IPS-15b (cell line): ENCODE measurements at regions not wholly inside any gene's neighbourhood (a gene's known extent, or its start where the extent isn't known, plus 50 kb on each side); places are given as distances from the start of the nearest gene placed in this dataset.

Experiments used
- H3K27me3 ChIP-seq: one replicate; pipeline ENCODE4 v1.6.1; 2013; ENCODE audit warnings: low read length; ENCODE audit not compliant: control insufficient read depth, insufficient read depth
- H3K36me3 ChIP-seq: one replicate; pipeline ENCODE4 v1.6.1; 2013; ENCODE audit warnings: low read length; ENCODE audit not compliant: control insufficient read depth, insufficient read depth
- H3K4me1 ChIP-seq: one replicate; pipeline ENCODE4 v1.6.1; 2013; ENCODE audit warnings: mild to moderate bottlenecking, low read length; ENCODE audit not compliant: control insufficient read depth, insufficient read depth
- H3K4me3 ChIP-seq: one replicate; pipeline ENCODE4 v1.5.1; 2013; ENCODE audit warnings: low read depth, low read length
- H3K9ac ChIP-seq: one replicate; pipeline ENCODE4 v1.6.1; 2013; ENCODE audit warnings: low read depth, mild to moderate bottlenecking, low read length
- H3K9me3 ChIP-seq: one replicate; pipeline ENCODE4 v1.6.1; 2013; ENCODE audit warnings: mild to moderate bottlenecking, low read length; ENCODE audit not compliant: control insufficient read depth, insufficient read depth

GRCh38 chr1:30819244-30819571 is 61.6 kb upstream of the LAPTM5 start:
- H3K4me3 ChIP-seq, result no peak overlapping the region
- no peaks in the 10 kb centered on the region for H3K9me3 ChIP-seq
- H3K27me3 ChIP-seq, result peaks cover 9% of the 10 kb centered on the region
- no peaks in the 10 kb centered on the region for H3K36me3 ChIP-seq
- peaks cover 21% of the 10 kb centered on the region for H3K4me1 ChIP-seq
- no peak overlapping the region for H3K9ac ChIP-seq

- no peak overlapping the region for H3K9ac ChIP-seq
- H3K4me1 ChIP-seq, result peaks cover 18% of the 10 kb centered on the region
- H3K36me3 ChIP-seq, result no peaks in the 10 kb centered on the region
- H3K4me3 ChIP-seq, result no peak overlapping the region
- no peaks in the 10 kb centered on the region for H3K9me3 ChIP-seq
- H3K27me3 ChIP-seq, result peaks cover 8% of the 10 kb centered on the region
These were observed 61.1 kb upstream of the LAPTM5 start for GRCh38 chr1:30818568-30819243.

DNA sequence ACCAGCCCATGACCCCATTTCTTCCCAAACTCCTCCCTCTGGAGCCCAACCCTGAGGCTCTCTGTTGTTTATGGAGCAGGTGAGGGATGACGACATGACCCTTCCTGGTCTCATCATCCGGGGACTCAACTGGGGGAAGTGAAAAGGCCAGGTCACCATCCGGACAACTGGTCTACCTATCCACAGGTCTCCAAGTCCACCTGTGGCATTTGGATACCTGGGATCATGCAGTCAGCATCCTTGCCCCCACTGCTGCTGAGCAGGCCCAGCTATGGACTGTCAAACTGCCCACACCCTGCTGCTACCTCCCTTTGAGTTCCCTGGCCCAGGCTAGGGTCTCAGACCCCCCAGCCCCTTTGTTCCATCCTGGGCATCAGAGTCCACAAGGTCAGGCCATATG is 60.0 kb upstream of the LAPTM5 start:
- Histone ChIP-seq H3K27me3 (peaks cover 3% of the 10 kb centered on the region), H3K9me3 (no peaks in the 10 kb centered on the region), H3K4me1 (peaks cover 18% of the 10 kb centered on the region), H3K9ac (no peak overlapping the region), H3K4me3 (no peak overlapping the region), H3K36me3 (no peaks in the 10 kb centered on the region)

DNA sequence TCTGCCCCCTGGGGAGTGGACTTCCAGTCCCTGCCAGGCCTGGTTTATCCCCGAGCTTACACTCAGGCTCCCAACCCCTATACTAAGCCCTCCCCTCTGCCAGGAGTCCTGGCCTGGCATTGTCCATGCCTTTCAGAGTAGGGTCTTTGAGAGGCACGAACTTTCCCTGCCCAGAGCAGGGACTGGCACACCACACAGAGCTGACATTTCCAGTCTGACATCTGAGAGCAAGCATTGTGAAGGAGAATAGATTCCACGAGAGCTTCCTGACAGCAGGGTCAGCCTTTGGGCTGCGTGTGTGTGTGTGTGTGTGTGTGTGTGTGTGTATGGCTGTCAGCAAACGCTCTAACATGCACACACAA is 59.5 kb upstream of the LAPTM5 start:
- Histone ChIP-seq H3K27me3 (peaks cover 3% of the 10 kb centered on the region), H3K4me3 (no peak overlapping the region), H3K9ac (no peak overlapping the region), H3K36me3 (no peaks in the 10 kb centered on the region), H3K9me3 (no peaks in the 10 kb centered on the region), H3K4me1 (peaks cover 18% of the 10 kb centered on the region)

- Histone ChIP-seq H3K9ac (no peak overlapping the region), H3K4me3 (peak overlapping the region; percentile 38), H3K4me1 (peaks cover 18% of the 10 kb centered on the region), H3K27me3 (peaks cover 3% of the 10 kb centered on the region), H3K36me3 (no peaks in the 10 kb centered on the region), H3K9me3 (no peaks in the 10 kb centered on the region)
These were observed 58.9 kb upstream of the LAPTM5 start for GRCh38 chr1:30816211-30817076.

DNA sequence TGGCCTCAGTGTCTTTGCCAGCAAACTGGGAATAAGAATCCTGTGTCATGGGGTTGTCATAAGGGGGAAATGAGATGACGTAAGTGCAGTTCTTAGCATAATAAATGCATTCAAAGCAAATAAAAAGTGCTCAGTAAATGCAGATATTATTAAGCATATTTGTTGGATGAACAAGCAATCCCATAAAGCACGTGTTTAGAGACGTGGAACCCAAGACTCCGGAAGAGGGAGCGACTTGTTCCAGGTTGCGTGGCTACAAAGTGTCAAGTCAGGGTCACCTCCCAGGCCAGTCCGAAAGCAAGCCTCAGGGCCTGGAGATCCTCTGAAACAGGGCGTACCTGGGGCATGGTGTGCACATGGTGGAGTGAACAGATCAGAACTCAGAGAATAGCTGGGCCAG is 58.0 kb upstream of the LAPTM5 start:
- Histone ChIP-seq H3K4me3 (no peak overlapping the region), H3K27me3 (peaks cover 3% of the 10 kb centered on the region), H3K9me3 (no peaks in the 10 kb centered on the region), H3K9ac (no peak overlapping the region), H3K36me3 (no peaks in the 10 kb centered on the region), H3K4me1 (peaks cover 18% of the 10 kb centered on the region)

- H3K4me1 ChIP-seq, result peaks cover 24% of the 10 kb centered on the region
- H3K4me3 ChIP-seq, result no peak overlapping the region
- H3K36me3 ChIP-seq, result no peaks in the 10 kb centered on the region
- H3K9ac ChIP-seq, result no peak overlapping the region
- peaks cover 3% of the 10 kb centered on the region for H3K27me3 ChIP-seq
- no peaks in the 10 kb centered on the region for H3K9me3 ChIP-seq
These were observed 56.7 kb upstream of the LAPTM5 start for GRCh38 chr1:30814292-30814691.

DNA sequence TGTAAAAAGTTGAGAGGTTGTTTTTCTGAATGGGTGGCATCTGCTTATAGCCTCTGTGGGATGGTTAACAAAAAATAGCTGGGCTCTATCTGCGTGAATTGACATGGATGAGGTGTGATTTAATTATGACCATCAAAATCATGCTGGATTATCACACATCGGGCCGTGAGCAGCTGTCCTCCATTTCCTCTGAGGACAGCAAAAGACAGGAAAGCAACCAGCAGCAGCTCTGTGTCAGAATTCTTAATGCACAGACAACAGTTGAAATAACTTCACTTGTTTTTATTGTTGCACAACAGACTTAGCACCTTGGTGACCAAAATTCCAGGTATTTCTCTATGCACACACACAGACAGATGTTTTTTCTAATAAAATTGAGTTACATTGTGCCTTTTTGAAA is 54.5 kb upstream of the LAPTM5 start:
- Histone ChIP-seq H3K9me3 (no peaks in the 10 kb centered on the region), H3K36me3 (no peaks in the 10 kb centered on the region), H3K4me1 (peaks cover 21% of the 10 kb centered on the region), H3K27me3 (peaks cover 3% of the 10 kb centered on the region), H3K4me3 (no peak overlapping the region), H3K9ac (no peak overlapping the region)

DNA sequence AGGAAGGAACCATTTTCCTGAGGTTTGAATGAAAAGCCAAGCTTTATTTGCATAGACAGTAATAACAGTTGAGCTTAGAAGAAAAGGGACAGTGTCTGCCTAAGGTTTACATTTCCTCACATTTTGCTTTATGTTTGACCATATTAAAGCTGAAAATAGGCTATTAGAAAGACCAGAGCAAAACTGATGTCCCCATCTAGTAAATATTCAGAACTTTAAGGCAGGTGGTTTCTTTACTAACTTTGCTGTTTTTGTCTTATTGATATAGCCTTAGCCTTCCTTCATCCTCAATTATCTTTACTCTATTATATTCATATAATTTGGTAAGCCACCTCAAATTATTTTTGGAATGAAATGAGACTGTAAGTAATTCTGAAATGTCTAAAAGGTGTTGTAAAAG is 53.6 kb upstream of the LAPTM5 start:
- no peaks in the 10 kb centered on the region for H3K36me3 ChIP-seq
- H3K4me3 ChIP-seq, result no peak overlapping the region
- H3K4me1 ChIP-seq, result peaks cover 14% of the 10 kb centered on the region
- H3K9me3 ChIP-seq, result no peaks in the 10 kb centered on the region
- peaks cover 6% of the 10 kb centered on the region for H3K27me3 ChIP-seq
- H3K9ac ChIP-seq, result no peak overlapping the region

DNA sequence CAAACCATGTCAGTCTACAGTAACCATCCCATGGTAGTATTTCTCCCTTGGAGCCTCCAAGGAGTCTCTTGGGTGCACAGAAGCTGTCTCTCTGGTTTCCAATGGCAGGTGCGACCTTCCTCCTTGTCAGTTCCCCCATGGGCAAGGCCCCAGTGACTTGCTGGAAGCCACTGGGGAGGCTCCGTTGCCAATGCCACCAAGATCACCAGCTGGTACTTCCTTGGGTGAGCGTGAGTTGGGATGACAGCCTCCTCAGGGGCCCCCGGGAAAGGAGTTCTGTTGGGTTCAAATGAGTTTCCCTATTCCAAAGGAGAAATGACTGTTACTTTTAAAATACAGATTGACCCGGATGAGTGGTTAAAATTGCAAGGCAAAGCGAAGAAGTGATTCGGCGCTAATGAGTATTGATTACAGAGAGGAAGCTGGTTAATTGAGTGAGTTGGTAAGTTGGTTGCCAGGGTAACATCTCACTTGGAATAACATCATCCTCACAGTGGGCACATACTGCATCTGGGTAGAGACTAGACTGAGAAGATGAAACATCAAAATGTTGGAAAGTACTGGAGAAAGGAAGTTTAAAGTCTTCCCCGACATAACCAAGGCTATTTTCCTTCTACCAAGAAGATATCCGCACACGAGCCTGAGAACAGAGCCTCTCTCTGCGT is 53.0 kb upstream of the LAPTM5 start:
- no peaks in the 10 kb centered on the region for H3K9me3 ChIP-seq
- peaks cover 12% of the 10 kb centered on the region for H3K4me1 ChIP-seq
- no peak overlapping the region for H3K4me3 ChIP-seq
- peaks cover 7% of the 10 kb centered on the region for H3K27me3 ChIP-seq
- no peaks in the 10 kb centered on the region for H3K36me3 ChIP-seq
- H3K9ac ChIP-seq, result no peak overlapping the region

- Histone ChIP-seq H3K9me3 (no peaks in the 10 kb centered on the region), H3K36me3 (no peaks in the 10 kb centered on the region), H3K27me3 (peaks cover 7% of the 10 kb centered on the region), H3K4me1 (peaks cover 16% of the 10 kb centered on the region), H3K4me3 (no peak overlapping the region), H3K9ac (no peak overlapping the region)
These were observed 52.1 kb upstream of the LAPTM5 start for GRCh38 chr1:30809514-30810263.
